Germinal center (tissue), 1 donor: ENCODE measurements at regions not wholly inside any gene's neighbourhood (a gene's known extent, or its start where the extent isn't known, plus 50 kb on each side); places are given as distances from the start of the nearest gene placed in this dataset.

Experiments
- DNase-seq: peaks from one replicate; pipeline ENCODE4 v3.0.0; 2012; ENCODE audit warnings: mixed read lengths, low spot score

DNA sequence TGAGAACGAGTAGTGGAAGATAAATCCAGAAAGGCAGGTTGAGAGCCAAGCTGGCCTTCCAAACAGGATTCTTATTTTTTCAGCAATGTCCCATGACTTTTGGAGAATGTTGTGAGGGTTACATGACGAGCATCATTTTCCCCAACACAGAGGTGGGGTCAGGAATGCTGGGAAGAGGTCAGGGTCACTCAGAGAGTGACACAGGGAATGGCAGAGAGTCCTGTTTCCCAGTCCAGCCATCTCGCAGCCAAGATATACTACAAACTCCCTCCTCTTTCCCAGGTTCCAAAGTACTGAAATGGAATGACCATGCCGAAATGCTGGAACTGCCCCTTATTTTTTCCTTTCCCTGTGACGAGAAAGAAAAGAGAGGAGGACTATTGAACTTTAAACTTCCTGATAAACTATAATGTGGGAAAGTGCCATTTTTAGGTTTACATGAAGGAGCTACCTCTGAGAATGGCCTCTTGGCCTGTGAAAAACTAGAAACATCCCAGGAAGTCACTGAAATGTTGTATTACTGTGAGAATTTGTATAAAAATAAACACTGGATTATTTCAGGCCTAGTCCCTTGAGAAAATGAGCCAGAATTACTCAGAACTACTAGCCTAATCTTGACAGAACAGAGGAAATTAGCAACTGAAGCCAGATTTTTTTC lies 420.4 kb downstream of the CETN3 start:
- DNase-seq = no peak

- no peak for DNase-seq
These were observed 421.3 kb downstream of the CETN3 start for GRCh38 chr5:89988129-89988810.

- DNase-seq = no peak
These were observed 426.3 kb downstream of the CETN3 start for GRCh38 chr5:89983216-89983615.

DNA sequence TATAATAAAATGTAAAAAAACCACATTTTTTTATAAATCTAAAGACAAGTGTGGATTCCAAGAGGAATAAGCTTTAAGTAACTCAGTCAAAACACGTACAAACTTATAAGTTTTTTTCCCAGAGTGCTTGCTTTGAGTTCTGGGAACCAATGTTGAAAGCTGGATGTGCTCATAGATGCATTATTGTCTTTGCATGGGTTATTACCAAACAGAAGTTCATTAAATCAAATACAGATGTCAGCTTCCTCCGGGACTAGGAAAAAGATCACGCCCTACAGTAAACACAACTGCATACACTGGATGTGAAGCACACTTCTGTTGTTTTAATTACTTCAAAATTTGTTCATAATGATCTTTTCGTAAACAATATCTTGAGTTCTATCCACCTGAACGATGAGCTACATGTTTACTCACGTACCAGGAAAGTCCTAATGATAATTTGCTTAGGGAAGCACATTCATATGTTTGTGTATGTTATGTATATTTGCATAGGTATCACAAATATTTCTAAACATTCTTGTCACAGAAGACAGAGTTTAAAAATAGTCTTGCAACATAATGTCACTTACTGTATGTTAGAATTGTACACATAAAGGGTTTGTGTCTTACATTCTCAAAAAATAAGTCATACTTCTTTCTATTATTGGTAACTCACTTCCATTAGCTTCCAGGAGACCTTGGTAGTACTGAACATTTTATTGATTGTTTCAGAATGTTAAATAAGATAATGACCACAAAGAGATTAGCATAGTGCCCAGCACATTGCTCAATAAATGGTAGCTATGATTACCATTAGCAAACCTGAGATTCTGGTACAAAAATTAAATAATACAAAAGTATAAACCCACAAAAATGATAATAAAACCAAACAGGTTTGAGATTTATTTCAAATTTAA lies 427.4 kb downstream of the CETN3 start:
- no peak for DNase-seq

GRCh38 chr5:89981021-89981420 lies 428.5 kb downstream of the CETN3 start:
- DNase-seq = no peak

- DNase-seq = no peak
These were observed 436.0 kb downstream of the CETN3 start for GRCh38 chr5:89973516-89973915.

DNA sequence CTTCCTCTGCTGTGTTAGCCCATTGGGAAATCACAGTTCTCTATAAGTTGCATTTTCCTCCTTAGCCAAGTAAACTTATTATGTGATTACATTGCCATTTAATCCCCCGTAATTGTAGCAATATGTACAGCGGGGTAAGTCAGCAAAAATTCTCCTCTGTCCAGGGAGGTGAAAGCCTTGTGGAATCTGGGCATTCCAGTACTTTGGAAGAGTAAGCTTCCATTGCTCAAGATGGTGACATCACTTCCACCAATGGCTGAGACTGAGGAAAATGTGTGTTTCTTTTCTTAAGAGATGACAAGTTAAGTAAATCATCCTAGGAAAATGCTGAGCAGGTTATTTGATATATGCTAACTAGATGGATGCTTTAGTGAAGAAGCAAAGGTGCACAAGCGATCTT lies 436.7 kb downstream of the CETN3 start:
- DNase-seq = no peak

GRCh38 chr5:89968958-89969381 lies 440.6 kb downstream of the CETN3 start:
- no peak for DNase-seq

DNA sequence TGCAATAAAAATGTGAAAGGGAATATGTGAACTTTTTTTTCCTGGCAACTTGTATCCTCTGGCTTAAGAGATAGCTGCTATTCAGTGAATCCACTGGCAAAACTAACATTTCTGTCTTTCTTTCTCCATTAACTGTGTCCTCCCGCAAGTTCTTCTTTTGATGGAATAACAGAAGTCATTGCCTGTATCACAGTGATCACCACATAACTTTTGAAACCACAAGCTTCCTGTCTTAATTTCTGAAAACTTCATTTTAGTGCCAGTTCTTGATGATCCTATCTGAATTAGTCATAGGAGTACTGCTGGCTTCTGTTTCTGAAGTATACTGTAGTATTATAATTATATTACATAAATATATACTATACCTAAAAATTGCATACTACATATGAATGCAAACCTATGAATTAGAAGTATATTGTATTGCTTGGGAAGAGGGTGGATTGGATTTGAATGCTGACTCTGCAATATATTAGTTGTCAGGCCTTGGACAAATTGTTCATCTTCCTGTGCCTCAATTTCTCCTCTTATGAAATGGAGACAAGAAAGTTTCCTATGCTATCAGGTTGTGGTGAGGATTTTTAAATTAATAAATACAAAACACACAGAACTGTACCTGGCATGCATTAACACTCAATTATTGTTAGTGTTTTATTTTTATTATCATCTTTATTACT lies 441.6 kb downstream of the CETN3 start:
- no peak for DNase-seq

GRCh38 chr5:89956838-89957237 lies 452.7 kb downstream of the CETN3 start:
- no peak for DNase-seq

GRCh38 chr5:89954916-89955315 lies 454.6 kb downstream of the CETN3 start:
- no peak for DNase-seq

DNA sequence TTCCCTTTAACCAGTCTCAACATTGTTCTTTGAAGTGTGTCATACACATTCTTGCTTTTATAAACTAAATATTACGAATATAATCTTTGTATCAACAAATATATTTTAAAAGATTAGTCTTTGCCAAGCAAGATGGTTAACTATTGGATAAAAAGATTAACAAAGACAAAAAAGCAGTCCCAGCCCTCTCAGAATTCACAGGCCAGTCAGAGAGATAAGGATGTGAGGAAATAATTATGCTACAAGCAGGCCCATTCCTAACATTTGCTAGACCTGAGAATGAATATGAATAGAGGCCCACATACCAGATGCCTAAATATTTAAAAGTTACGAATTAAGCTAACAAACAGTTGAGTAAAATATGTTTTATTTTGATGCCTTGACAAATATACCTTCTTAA lies 457.7 kb downstream of the CETN3 start:
- DNase-seq = no peak

GRCh38 chr5:89950234-89950633 lies 459.3 kb downstream of the CETN3 start:
- DNase-seq = no peak

DNA sequence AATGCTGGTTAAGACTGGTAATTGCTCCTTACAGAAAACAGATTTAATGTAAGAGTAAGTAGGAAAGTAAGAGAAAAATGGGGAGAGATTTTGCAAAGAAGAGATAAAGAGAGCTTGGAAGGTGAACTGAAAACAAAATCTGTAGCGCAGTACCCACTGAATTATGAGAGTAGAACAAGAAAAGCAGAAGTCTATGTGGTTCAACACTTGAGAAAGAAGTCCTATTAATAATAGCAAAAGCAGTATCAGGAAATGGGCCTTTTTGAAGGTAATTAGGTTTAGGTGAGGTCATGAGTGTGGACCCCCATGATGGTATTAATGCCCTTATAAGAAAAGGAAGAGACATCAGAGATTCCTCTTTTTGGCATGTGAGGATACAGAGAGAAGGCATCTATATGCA lies 460.6 kb downstream of the CETN3 start:
- no peak for DNase-seq

GRCh38 chr5:89946916-89947315 lies 462.6 kb downstream of the CETN3 start:
- no peak for DNase-seq

DNA sequence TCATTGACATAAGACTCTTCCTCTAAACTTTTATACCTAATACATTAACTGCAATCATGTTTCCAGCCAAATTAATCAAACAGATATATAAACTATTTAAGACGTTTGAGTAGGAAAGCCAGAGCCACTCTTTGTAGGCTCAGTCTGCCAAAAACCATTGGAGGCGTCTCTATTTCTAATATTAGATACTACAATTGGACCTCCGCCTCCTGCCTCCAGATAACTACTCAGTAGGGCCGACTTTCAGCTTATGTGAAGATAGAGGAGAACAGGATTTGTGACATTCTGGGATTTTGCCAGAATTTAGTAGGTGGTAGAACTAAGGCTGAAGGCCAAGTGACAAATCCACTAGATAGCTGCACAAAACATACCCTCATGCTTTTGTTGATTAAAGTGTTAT lies 463.0 kb downstream of the CETN3 start:
- no peak for DNase-seq

GRCh38 chr5:89942171-89942570 lies 467.4 kb downstream of the CETN3 start:
- no peak for DNase-seq

DNA sequence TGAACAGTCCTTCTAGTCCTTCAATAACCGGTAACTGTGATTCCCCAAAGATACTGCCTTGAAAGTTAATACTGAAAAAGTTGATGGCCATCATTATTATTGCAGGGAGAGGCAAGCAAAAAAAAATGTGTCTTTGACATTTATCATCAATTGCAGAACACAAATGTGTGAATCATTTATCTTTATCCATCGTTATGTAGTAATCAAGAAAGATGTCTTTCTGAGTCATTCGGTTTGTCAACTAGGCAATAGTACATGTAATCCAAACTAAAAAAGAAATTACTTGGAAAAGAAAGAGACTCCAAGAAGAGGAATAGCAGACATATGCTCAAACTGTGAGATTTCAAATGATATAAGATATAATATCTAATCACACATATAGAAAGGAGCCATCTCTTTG lies 473.0 kb downstream of the CETN3 start:
- no peak for DNase-seq

DNA sequence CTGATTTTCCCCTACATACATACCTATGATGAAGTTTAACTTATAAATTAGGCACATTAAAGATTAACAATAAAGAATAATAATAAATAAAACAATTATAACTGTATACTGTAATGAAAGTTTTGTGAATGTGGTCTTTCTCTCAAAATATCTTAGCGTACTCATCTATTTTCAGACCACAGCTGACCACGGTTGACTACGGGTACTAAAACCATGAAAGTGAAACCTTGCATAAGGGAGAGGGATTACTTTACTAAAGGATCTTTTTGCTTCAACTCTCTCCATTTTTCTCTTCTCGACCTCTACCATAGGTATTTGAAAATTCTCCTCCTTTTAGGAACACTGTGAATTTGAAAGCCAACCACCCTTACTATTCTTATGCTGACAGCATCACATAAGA lies 475.5 kb downstream of the CETN3 start:
- no peak for DNase-seq

GRCh38 chr5:89932771-89933181 lies 476.8 kb downstream of the CETN3 start:
- no peak for DNase-seq

DNA sequence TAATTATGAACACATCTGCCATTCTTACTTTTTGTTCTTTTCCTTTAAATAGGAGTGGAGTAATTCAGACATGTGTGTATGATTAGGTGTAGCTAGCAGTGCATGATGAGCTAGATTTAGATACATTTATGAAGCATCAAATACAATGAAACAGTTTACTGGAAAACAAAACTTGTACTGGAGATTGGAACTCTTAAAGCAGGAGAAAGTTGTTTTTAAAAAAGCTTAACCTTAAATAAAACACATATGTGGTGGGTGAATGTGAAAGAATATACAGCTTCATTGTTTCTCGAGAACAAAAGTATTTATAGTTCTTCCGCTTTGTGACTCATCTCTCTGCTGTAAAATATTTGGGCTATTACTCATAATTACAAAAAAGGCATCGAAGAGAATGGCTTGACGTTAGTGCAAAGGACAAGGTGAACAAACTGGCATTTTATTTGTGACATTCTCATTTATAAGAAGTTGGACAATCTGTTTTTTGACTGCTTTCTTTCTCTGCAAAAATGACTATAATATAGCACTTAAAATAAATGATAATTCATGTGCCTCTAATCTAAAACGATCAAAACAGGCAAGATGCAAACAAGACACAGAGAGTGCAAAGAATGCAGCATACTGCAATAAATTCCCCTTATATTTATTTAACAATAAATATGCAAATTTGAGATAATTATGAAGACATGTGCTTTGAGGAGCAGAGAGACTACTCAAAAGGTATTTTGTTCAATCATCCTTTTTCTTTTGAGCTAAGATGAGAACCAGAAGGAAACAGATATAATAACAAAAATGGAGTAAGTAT lies 478.8 kb downstream of the CETN3 start:
- DNase-seq = no peak

GRCh38 chr5:89929834-89930233 lies 479.7 kb downstream of the CETN3 start:
- no peak for DNase-seq
